ENCODE measurements at regions not wholly inside any gene's neighbourhood (a gene's known extent, or its start where the extent isn't known, plus 50 kb on each side); places are given as distances from the start of the nearest gene placed in this dataset.

GRCh38 chr18:30406728-30407127 lies 635.8 kb downstream of the DSC3 start:
- Histone ChIP-seq H3K27me3 (ENCODE audit: control insufficient read depth, insufficient read depth, low read length, poor library complexity, severe bottlenecking) (no peaks in the 10 kb centered on the region), H3K9me3 (ENCODE audit: control insufficient read depth, low read length) (no peaks in the 10 kb centered on the region), H3K4me1 (ENCODE audit: control insufficient read depth, insufficient read depth, low read length) (no peaks in the 10 kb centered on the region), H3K4me3 (ENCODE audit: insufficient read depth, low read depth, low read length) (no peak overlapping the region), H3K36me3 (ENCODE audit: control insufficient read depth, insufficient read depth, low read length) (no peaks in the 10 kb centered on the region), H3K27ac (ENCODE audit: insufficient read depth, low read depth, low read length, poor library complexity, severe bottlenecking) (no peak overlapping the region)
- 89 to 94% methylated on average over 2 to 3 of the region's 3 CpGs for WGBS, 2 experiments

GRCh38 chr18:30405038-30405437 lies 637.5 kb downstream of the DSC3 start:
- H3K4me1 ChIP-seq (ENCODE audit: control insufficient read depth, insufficient read depth, low read length), result no peaks in the 10 kb centered on the region
- H3K4me3 ChIP-seq (ENCODE audit: insufficient read depth, low read depth, low read length), result no peak overlapping the region
- no peaks in the 10 kb centered on the region for H3K9me3 ChIP-seq (ENCODE audit: control insufficient read depth, low read length)
- no peaks in the 10 kb centered on the region for H3K36me3 ChIP-seq (ENCODE audit: control insufficient read depth, insufficient read depth, low read length)
- no peaks in the 10 kb centered on the region for H3K27me3 ChIP-seq (ENCODE audit: control insufficient read depth, insufficient read depth, low read length, poor library complexity, severe bottlenecking)
- H3K27ac ChIP-seq (ENCODE audit: insufficient read depth, low read depth, low read length, poor library complexity, severe bottlenecking), result no peak overlapping the region
- 86 to 100% methylated on average over 1 of the region's 1 CpG for WGBS, 2 experiments

GRCh38 chr18:30404422-30404821 lies 638.1 kb downstream of the DSC3 start:
- WGBS, 2 experiments, result 90 to 100% methylated on average over 1 of the region's 1 CpG
- Histone ChIP-seq H3K27ac (ENCODE audit: insufficient read depth, low read depth, low read length, poor library complexity, severe bottlenecking) (no peak overlapping the region), H3K27me3 (ENCODE audit: control insufficient read depth, insufficient read depth, low read length, poor library complexity, severe bottlenecking) (no peaks in the 10 kb centered on the region)

GRCh38 chr18:30403278-30403677 lies 639.3 kb downstream of the DSC3 start:
- Histone ChIP-seq H3K27me3 (ENCODE audit: control insufficient read depth, insufficient read depth, low read length, poor library complexity, severe bottlenecking) (no peaks in the 10 kb centered on the region), H3K4me1 (ENCODE audit: control insufficient read depth, insufficient read depth, low read length) (no peaks in the 10 kb centered on the region), H3K27ac (ENCODE audit: insufficient read depth, low read depth, low read length, poor library complexity, severe bottlenecking) (no peak overlapping the region), H3K9me3 (ENCODE audit: control insufficient read depth, low read length) (no peaks in the 10 kb centered on the region), H3K36me3 (ENCODE audit: control insufficient read depth, insufficient read depth, low read length) (no peaks in the 10 kb centered on the region), H3K4me3 (ENCODE audit: insufficient read depth, low read depth, low read length) (no peak overlapping the region)
- WGBS, 2 experiments, result 78 to 100% methylated on average over 1 to 3 of the region's 3 CpGs

More at GRCh38 chr18:30404422-30404821, 638.1 kb downstream of the DSC3 start:
- Histone ChIP-seq H3K4me3 (ENCODE audit: insufficient read depth, low read depth, low read length) (no peak overlapping the region), H3K36me3 (ENCODE audit: control insufficient read depth, insufficient read depth, low read length) (no peaks in the 10 kb centered on the region), H3K4me1 (ENCODE audit: control insufficient read depth, insufficient read depth, low read length) (no peaks in the 10 kb centered on the region), H3K9me3 (ENCODE audit: control insufficient read depth, low read length) (no peaks in the 10 kb centered on the region)

- Histone ChIP-seq H3K4me1 (ENCODE audit: control insufficient read depth, insufficient read depth, low read length) (peaks cover 4% of the 10 kb centered on the region), H3K27ac (ENCODE audit: insufficient read depth, low read depth, low read length, poor library complexity, severe bottlenecking) (no peak overlapping the region), H3K9me3 (ENCODE audit: control insufficient read depth, low read length) (no peaks in the 10 kb centered on the region), H3K27me3 (ENCODE audit: control insufficient read depth, insufficient read depth, low read length, poor library complexity, severe bottlenecking) (no peaks in the 10 kb centered on the region), H3K36me3 (ENCODE audit: control insufficient read depth, insufficient read depth, low read length) (no peaks in the 10 kb centered on the region), H3K4me3 (ENCODE audit: insufficient read depth, low read depth, low read length) (no peak overlapping the region)
- WGBS, 2 experiments, result 0 to 3% methylated on average over 2 of the region's 2 CpGs
Observed at GRCh38 chr18:30387401-30387800, 655.1 kb downstream of the DSC3 start.

GRCh38 chr18:30386624-30387023 lies 655.9 kb downstream of the DSC3 start:
- H3K27me3 ChIP-seq (ENCODE audit: control insufficient read depth, insufficient read depth, low read length, poor library complexity, severe bottlenecking), result no peaks in the 10 kb centered on the region
- H3K9me3 ChIP-seq (ENCODE audit: control insufficient read depth, low read length), result no peaks in the 10 kb centered on the region
- H3K27ac ChIP-seq (ENCODE audit: insufficient read depth, low read depth, low read length, poor library complexity, severe bottlenecking), result no peak overlapping the region
- no peaks in the 10 kb centered on the region for H3K36me3 ChIP-seq (ENCODE audit: control insufficient read depth, insufficient read depth, low read length)
- H3K4me1 ChIP-seq (ENCODE audit: control insufficient read depth, insufficient read depth, low read length), result peaks cover 4% of the 10 kb centered on the region
- no peak overlapping the region for H3K4me3 ChIP-seq (ENCODE audit: insufficient read depth, low read depth, low read length)
- WGBS, 2 experiments, result 80 to 88% methylated on average over 5 of the region's 5 CpGs

GRCh38 chr18:30385684-30386083 lies 656.9 kb downstream of the DSC3 start:
- Histone ChIP-seq H3K36me3 (ENCODE audit: control insufficient read depth, insufficient read depth, low read length) (no peaks in the 10 kb centered on the region), H3K4me1 (ENCODE audit: control insufficient read depth, insufficient read depth, low read length) (peaks cover 4% of the 10 kb centered on the region), H3K9me3 (ENCODE audit: control insufficient read depth, low read length) (no peaks in the 10 kb centered on the region), H3K27me3 (ENCODE audit: control insufficient read depth, insufficient read depth, low read length, poor library complexity, severe bottlenecking) (no peaks in the 10 kb centered on the region), H3K27ac (ENCODE audit: insufficient read depth, low read depth, low read length, poor library complexity, severe bottlenecking) (no peak overlapping the region), H3K4me3 (ENCODE audit: insufficient read depth, low read depth, low read length) (no peak overlapping the region)
- 40 to 90% methylated on average over 1 of the region's 1 CpG for WGBS, 2 experiments

- Histone ChIP-seq H3K36me3 (ENCODE audit: control insufficient read depth, insufficient read depth, low read length) (no peaks in the 10 kb centered on the region), H3K4me1 (ENCODE audit: control insufficient read depth, insufficient read depth, low read length) (no peaks in the 10 kb centered on the region), H3K9me3 (ENCODE audit: control insufficient read depth, low read length) (no peaks in the 10 kb centered on the region), H3K27ac (ENCODE audit: insufficient read depth, low read depth, low read length, poor library complexity, severe bottlenecking) (no peak overlapping the region), H3K27me3 (ENCODE audit: control insufficient read depth, insufficient read depth, low read length, poor library complexity, severe bottlenecking) (no peaks in the 10 kb centered on the region), H3K4me3 (ENCODE audit: insufficient read depth, low read depth, low read length) (no peak overlapping the region)
- WGBS, 2 experiments, result 100% methylated on average over 1 to 2 of the region's 2 CpGs
Observed at GRCh38 chr18:30381826-30382225, 660.7 kb downstream of the DSC3 start.

- H3K9me3 ChIP-seq (ENCODE audit: control insufficient read depth, low read length), result no peaks in the 10 kb centered on the region
- H3K4me1 ChIP-seq (ENCODE audit: control insufficient read depth, insufficient read depth, low read length), result no peaks in the 10 kb centered on the region
- no peaks in the 10 kb centered on the region for H3K36me3 ChIP-seq (ENCODE audit: control insufficient read depth, insufficient read depth, low read length)
- H3K27me3 ChIP-seq (ENCODE audit: control insufficient read depth, insufficient read depth, low read length, poor library complexity, severe bottlenecking), result no peaks in the 10 kb centered on the region
- H3K27ac ChIP-seq (ENCODE audit: insufficient read depth, low read depth, low read length, poor library complexity, severe bottlenecking), result no peak overlapping the region
- WGBS, 2 experiments, result 87% methylated on average over 1 of the region's 1 CpG; no CpG with 5 or more reads in 1 of the 2 experiments
- H3K4me3 ChIP-seq (ENCODE audit: insufficient read depth, low read depth, low read length), result no peak overlapping the region
Observed at GRCh38 chr18:30378097-30378496, 664.4 kb downstream of the DSC3 start.

- Histone ChIP-seq H3K4me1 (ENCODE audit: control insufficient read depth, insufficient read depth, low read length) (no peaks in the 10 kb centered on the region), H3K36me3 (ENCODE audit: control insufficient read depth, insufficient read depth, low read length) (no peaks in the 10 kb centered on the region), H3K9me3 (ENCODE audit: control insufficient read depth, low read length) (no peaks in the 10 kb centered on the region), H3K27me3 (ENCODE audit: control insufficient read depth, insufficient read depth, low read length, poor library complexity, severe bottlenecking) (no peaks in the 10 kb centered on the region), H3K4me3 (ENCODE audit: insufficient read depth, low read depth, low read length) (no peak overlapping the region), H3K27ac (ENCODE audit: insufficient read depth, low read depth, low read length, poor library complexity, severe bottlenecking) (no peak overlapping the region)
- WGBS, 2 experiments, result 51 to 70% methylated on average over 4 of the region's 4 CpGs
Observed at GRCh38 chr18:30376515-30376914, 666.0 kb downstream of the DSC3 start.
